GM12892 (cell line): ENCODE measurements at regions not wholly inside any gene's neighbourhood (a gene's known extent, or its start where the extent isn't known, plus 50 kb on each side); places are given as distances from the start of the nearest gene placed in this dataset.

Experiments
- POLR2A ChIP-seq: IDR thresholded peaks from 2 replicates; pipeline ENCODE4 v1.6.1; 2011; ENCODE audit warnings: low read depth, low read length, control low read depth
- POLR2AphosphoS5 ChIP-seq: IDR thresholded peaks from 2 replicates; pipeline ENCODE4 v1.6.1; 2011; ENCODE audit warnings: low read depth, low read length, control low read depth
- TAF1 ChIP-seq: IDR thresholded peaks from 2 replicates; pipeline ENCODE4 v1.6.1; 2011; ENCODE audit warnings: low read depth, mild to moderate bottlenecking, control low read depth, low read length, borderline replicate concordance

DNA sequence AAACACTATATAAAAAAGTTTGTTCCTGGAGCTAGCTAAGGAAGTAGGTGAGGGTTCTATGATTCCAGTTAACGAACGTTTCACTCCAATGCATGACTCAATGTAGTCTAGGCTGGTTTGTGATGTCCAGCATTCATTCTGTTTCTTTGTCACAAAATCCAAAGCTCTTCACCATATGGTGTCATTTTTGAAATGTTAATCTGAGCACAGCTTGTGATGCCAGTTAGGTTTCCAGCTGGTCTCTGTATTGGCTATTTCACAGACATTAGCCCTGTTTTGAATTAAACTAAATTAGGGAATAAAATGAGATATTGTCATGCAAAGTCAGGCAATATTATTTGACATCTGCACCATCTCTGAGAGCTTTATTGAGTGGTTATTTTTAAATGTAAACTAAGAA, 159.4 kb downstream of the RBM43 start:
- TF ChIP-seq POLR2AphosphoS5 (no peak), TAF1 (no peak), POLR2A (no peak)
